ENCODE measurements at regions not wholly inside any gene's neighbourhood (a gene's known extent, or its start where the extent isn't known, plus 50 kb on each side); places are given as distances from the start of the nearest gene placed in this dataset.

DNA sequence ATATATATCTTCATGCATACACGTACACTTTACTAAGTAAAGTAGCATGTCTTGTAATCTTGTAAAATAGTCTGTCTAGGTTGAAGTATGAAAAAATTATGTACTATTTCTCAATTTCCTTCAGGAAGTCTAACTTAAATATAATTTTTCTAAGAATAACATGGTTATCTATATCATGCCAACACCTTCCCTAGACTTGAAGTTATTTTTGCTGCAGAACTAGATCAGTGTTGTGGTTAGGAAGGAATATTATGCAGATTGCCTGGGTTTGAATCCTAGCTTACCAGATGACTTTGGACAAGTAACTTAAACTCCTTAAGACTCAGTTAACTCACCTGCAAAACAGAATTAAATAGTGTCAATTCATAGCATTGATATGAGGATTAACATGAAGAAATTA, 142.2 kb upstream of the SEMA3A start:
- Histone ChIP-seq H3K36me3 (no peaks in the 10 kb centered on the region), H3K4me3 (no peak overlapping the region), H3K27me3 (no peaks in the 10 kb centered on the region), H3K4me1 (peaks cover 0 to 4% (median 0%) of the 10 kb centered on the region in 4 donors), H3K9me3 (no peaks in the 10 kb centered on the region), H3K27ac (no peak overlapping the region)
- TF ChIP-seq, protein P1, sequence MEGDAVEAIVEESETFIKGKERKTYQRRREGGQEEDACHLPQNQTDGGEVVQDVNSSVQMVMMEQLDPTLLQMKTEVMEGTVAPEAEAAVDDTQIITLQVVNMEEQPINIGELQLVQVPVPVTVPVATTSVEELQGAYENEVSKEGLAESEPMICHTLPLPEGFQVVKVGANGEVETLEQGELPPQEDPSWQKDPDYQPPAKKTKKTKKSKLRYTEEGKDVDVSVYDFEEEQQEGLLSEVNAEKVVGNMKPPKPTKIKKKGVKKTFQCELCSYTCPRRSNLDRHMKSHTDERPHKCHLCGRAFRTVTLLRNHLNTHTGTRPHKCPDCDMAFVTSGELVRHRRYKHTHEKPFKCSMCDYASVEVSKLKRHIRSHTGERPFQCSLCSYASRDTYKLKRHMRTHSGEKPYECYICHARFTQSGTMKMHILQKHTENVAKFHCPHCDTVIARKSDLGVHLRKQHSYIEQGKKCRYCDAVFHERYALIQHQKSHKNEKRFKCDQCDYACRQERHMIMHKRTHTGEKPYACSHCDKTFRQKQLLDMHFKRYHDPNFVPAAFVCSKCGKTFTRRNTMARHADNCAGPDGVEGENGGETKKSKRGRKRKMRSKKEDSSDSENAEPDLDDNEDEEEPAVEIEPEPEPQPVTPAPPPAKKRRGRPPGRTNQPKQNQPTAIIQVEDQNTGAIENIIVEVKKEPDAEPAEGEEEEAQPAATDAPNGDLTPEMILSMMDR (IDR thresholded peaks at IDR 0.05): no peak
- TF ChIP-seq EP300 (IDR thresholded peaks at IDR 0.05) (no peak), POLR2A (IDR thresholded peaks at IDR 0.05) (no peak), POLR2AphosphoS5 (IDR thresholded peaks at IDR 0.05) (no peak)
- 94 to 96% methylated on average over 1 of the region's 1 CpG for WGBS, 2 donors
- DNase-seq: no peak
- intact Hi-C loops (cut with DNase I): no loop called here

- TF ChIP-seq EP300 (IDR thresholded peaks at IDR 0.05) (no peak), POLR2A (IDR thresholded peaks at IDR 0.05) (no peak), POLR2AphosphoS5 (IDR thresholded peaks at IDR 0.05) (no peak)
- TF ChIP-seq, protein P1 (IDR thresholded peaks at IDR 0.05): no peak
- Histone ChIP-seq H3K36me3 (no peaks in the 10 kb centered on the region), H3K27ac (no peak overlapping the region), H3K4me1 (peaks cover 0 to 8% (median 2%) of the 10 kb centered on the region in 4 donors), H3K27me3 (no peaks in the 10 kb centered on the region), H3K9me3 (no peaks in the 10 kb centered on the region), H3K4me3 (no peak overlapping the region)
- intact Hi-C loops (cut with DNase I): no loop called here
- DNase-seq: no peak
- 53 to 87% methylated on average over 2 of the region's 2 CpGs for WGBS, 2 donors
Measured at GRCh38 chr7:84336303-84336702, 141.7 kb upstream of the SEMA3A start.

- no peak overlapping the region for H3K27ac ChIP-seq
- 29 to 83% methylated on average over 3 of the region's 3 CpGs for WGBS, 2 donors
- H3K36me3 ChIP-seq: no peaks in the 10 kb centered on the region
- H3K4me1 ChIP-seq: peaks cover 0 to 4% (median 2%) of the 10 kb centered on the region in 4 donors
- H3K9me3 ChIP-seq: no peaks in the 10 kb centered on the region
- no peak overlapping the region for H3K4me3 ChIP-seq
- intact Hi-C loops (cut with DNase I): no loop called here
- H3K27me3 ChIP-seq: no peaks in the 10 kb centered on the region
- TF ChIP-seq, protein P1 (IDR thresholded peaks at IDR 0.05): no peak
- TF ChIP-seq EP300 (IDR thresholded peaks at IDR 0.05) (no peak), POLR2A (IDR thresholded peaks at IDR 0.05) (no peak), POLR2AphosphoS5 (IDR thresholded peaks at IDR 0.05) (no peak)
- no peak for DNase-seq
Measured at GRCh38 chr7:84331616-84332015, 137.0 kb upstream of the SEMA3A start.

- H3K36me3 ChIP-seq: no peaks in the 10 kb centered on the region
- no peak for DNase-seq
- H3K9me3 ChIP-seq: no peaks in the 10 kb centered on the region
- no peak for TF ChIP-seq POLR2AphosphoS5 (IDR thresholded peaks at IDR 0.05)
- TF ChIP-seq, protein P1 (IDR thresholded peaks at IDR 0.05): no peak
- no peak for TF ChIP-seq EP300 (IDR thresholded peaks at IDR 0.05)
- no peak for TF ChIP-seq POLR2A (IDR thresholded peaks at IDR 0.05)
- no peak overlapping the region for H3K4me3 ChIP-seq
- intact Hi-C loops (cut with DNase I): no loop called here
- H3K4me1 ChIP-seq: peaks cover 0 to 4% (median 2%) of the 10 kb centered on the region in 4 donors
- H3K27me3 ChIP-seq: no peaks in the 10 kb centered on the region
- no peak overlapping the region for H3K27ac ChIP-seq
- 86 to 92% methylated on average over 2 of the region's 2 CpGs for WGBS, 2 donors
Measured at GRCh38 chr7:84328571-84328970, 134.0 kb upstream of the SEMA3A start.

- Histone ChIP-seq H3K4me1 (no peaks in the 10 kb centered on the region), H3K27me3 (no peaks in the 10 kb centered on the region), H3K27ac (no peak overlapping the region), H3K9me3 (no peaks in the 10 kb centered on the region), H3K36me3 (no peaks in the 10 kb centered on the region), H3K4me3 (no peak overlapping the region)
- no peak for TF ChIP-seq POLR2A (IDR thresholded peaks at IDR 0.05)
- TF ChIP-seq, protein P1 (IDR thresholded peaks at IDR 0.05): no peak
- TF ChIP-seq EP300 (IDR thresholded peaks at IDR 0.05): no peak
- no peak for TF ChIP-seq POLR2AphosphoS5 (IDR thresholded peaks at IDR 0.05)
- DNase-seq: no peak
- intact Hi-C loops (cut with DNase I): no loop called here
Measured at GRCh38 chr7:84324136-84324630, 129.6 kb upstream of the SEMA3A start.
